ENCODE measurements at regions not wholly inside any gene's neighbourhood (a gene's known extent, or its start where the extent isn't known, plus 50 kb on each side); places are given as distances from the start of the nearest gene placed in this dataset.

DNA sequence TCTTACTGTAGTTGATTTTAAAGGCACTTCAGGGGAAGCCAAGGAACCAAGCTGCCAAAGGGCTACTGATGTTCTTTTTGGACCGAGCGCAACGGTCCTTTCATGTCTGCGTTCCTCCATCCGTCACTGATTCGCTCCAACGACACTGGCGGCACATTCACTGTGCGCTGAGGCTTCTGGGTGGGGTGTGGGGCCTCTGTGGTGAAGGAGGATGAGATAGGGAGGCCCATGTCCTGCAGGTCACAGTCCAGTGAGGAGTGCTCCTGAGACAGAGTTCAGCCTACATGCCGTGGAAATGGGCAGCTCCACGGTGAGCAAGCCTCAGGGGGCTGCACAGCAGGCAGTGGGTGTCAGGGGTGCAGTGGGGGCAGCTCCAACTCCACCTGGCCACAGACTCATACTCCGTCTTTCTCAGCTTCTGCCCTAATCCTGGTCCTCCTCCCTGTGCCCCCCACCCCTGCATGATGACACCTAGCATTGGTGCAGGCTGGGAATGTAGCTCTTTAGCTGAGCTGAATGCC is 87.8 kb upstream of the SHANK2 start:
- no peak for DNase-seq (ENCODE audit: low read depth in 1 of 2, low spot score in 1 of 2)
- no peak overlapping the region for H3K4me3 ChIP-seq (replicated peaks; ENCODE audit: insufficient read depth, low read length)
- no peak overlapping the region for H3K27ac ChIP-seq (replicated peaks)
- H3K27me3 ChIP-seq (ENCODE audit: insufficient read depth, poor library complexity, severe bottlenecking), result no peaks in the 10 kb centered on the region
- TF ChIP-seq SPI1 (IDR thresholded peaks at IDR 0.05; ENCODE audit: borderline replicate concordance, low read depth) (no peak), POLR2AphosphoS5 (IDR thresholded peaks at IDR 0.05; ENCODE audit: low read depth) (no peak), REST (IDR thresholded peaks at IDR 0.05; ENCODE audit: insufficient replicate concordance, low read depth) (no peak), GABPA (IDR thresholded peaks at IDR 0.05; ENCODE audit: low read depth) (no peak)
- TF ChIP-seq, protein P1, sequence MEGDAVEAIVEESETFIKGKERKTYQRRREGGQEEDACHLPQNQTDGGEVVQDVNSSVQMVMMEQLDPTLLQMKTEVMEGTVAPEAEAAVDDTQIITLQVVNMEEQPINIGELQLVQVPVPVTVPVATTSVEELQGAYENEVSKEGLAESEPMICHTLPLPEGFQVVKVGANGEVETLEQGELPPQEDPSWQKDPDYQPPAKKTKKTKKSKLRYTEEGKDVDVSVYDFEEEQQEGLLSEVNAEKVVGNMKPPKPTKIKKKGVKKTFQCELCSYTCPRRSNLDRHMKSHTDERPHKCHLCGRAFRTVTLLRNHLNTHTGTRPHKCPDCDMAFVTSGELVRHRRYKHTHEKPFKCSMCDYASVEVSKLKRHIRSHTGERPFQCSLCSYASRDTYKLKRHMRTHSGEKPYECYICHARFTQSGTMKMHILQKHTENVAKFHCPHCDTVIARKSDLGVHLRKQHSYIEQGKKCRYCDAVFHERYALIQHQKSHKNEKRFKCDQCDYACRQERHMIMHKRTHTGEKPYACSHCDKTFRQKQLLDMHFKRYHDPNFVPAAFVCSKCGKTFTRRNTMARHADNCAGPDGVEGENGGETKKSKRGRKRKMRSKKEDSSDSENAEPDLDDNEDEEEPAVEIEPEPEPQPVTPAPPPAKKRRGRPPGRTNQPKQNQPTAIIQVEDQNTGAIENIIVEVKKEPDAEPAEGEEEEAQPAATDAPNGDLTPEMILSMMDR (IDR thresholded peaks at IDR 0.05; ENCODE audit: insufficient read depth, low read length), result no peak

DNA sequence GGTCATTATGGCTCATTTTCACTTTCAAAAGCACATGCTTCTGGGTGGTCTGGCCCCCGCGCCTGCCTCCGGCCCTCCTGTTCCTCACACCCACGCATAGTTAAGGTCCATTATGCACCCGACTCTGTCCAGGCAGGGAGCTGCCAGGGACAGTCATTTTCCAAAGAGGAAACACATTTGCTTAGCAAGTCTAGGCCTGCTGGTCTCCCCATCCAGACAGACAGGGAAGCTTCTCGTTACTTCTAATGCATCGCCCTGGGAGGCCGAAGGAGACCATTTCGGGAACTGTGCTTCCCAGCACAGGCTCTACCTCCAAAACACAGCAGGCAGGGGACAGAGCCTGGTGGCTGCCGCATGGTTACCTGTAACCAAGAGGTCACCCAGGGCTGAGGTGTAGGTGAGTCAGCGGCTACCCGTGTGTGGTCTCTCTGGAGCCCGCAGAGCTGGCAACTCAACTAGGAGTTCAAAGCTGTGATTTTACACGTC is 87.1 kb upstream of the SHANK2 start:
- H3K27ac ChIP-seq (replicated peaks), result no peak overlapping the region
- TF ChIP-seq POLR2AphosphoS5 (IDR thresholded peaks at IDR 0.05; ENCODE audit: low read depth), result no peak
- TF ChIP-seq REST (IDR thresholded peaks at IDR 0.05; ENCODE audit: insufficient replicate concordance, low read depth), result no peak
- TF ChIP-seq, protein P1 (IDR thresholded peaks at IDR 0.05; ENCODE audit: insufficient read depth, low read length), result no peak
- TF ChIP-seq GABPA (IDR thresholded peaks at IDR 0.05; ENCODE audit: low read depth), result no peak
- no peak for TF ChIP-seq SPI1 (IDR thresholded peaks at IDR 0.05; ENCODE audit: borderline replicate concordance, low read depth)
- no peaks in the 10 kb centered on the region for H3K27me3 ChIP-seq (ENCODE audit: insufficient read depth, poor library complexity, severe bottlenecking)
- no peak overlapping the region for H3K4me3 ChIP-seq (replicated peaks; ENCODE audit: insufficient read depth, low read length)
- no peak for DNase-seq (ENCODE audit: low read depth in 1 of 2, low spot score in 1 of 2)

DNA sequence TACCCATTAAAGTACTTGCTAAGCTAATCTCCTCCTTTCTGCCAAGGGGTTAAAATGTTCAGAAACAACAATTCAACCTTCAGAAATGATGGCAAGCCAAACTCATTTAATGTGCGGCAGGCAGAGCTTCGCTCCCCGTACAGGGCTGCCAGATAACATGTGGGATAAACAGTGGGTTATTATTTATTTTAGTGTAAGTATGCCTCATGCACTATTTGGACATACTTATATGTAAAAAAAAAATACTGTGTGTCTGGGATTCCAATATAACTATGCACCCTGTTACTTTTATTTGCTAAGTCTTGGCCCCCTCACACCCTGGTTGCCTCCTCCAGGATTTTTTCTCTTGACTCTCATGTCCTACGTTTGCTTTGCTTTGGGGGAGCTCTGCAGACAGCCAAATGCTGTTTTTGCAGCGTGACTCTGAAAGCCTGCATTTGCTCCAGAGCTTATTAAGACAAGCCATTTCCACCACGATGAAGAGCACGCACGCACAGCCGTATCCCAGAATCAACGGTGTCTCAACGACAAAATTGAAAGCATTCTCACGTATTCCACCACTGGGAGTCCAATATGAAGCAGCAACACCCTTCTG is 86.5 kb upstream of the SHANK2 start:
- no peak overlapping the region for H3K4me3 ChIP-seq (replicated peaks; ENCODE audit: insufficient read depth, low read length)
- TF ChIP-seq, protein P1 (IDR thresholded peaks at IDR 0.05; ENCODE audit: insufficient read depth, low read length), result no peak
- TF ChIP-seq SPI1 (IDR thresholded peaks at IDR 0.05; ENCODE audit: borderline replicate concordance, low read depth) (no peak), REST (IDR thresholded peaks at IDR 0.05; ENCODE audit: insufficient replicate concordance, low read depth) (no peak), POLR2AphosphoS5 (IDR thresholded peaks at IDR 0.05; ENCODE audit: low read depth) (no peak), GABPA (IDR thresholded peaks at IDR 0.05; ENCODE audit: low read depth) (no peak)
- H3K27ac ChIP-seq (replicated peaks), result no peak overlapping the region
- DNase-seq (ENCODE audit: low read depth in 1 of 2, low spot score in 1 of 2), result no peak
- no peaks in the 10 kb centered on the region for H3K27me3 ChIP-seq (ENCODE audit: insufficient read depth, poor library complexity, severe bottlenecking)

Data from HL-60 (cell line).